Calu3 (cell line): ENCODE measurements at regions not wholly inside any gene's neighbourhood (a gene's known extent, or its start where the extent isn't known, plus 50 kb on each side); places are given as distances from the start of the nearest gene placed in this dataset.

Experiments
- BruUV-seq: library from RNA; stranded (reverse); fragments of 400-500 nt; replicated peaks from 2 replicates; lab custom pipeline; 2021; lab: Mats Ljungman, UMichigan
- CTCF ChIA-PET: fragments of 300-600 bp; sonication (Branson Sonifier 250); formaldehyde crosslinking; loops from one replicate; lab custom pipeline; 2022; ENCODE audit warnings: antibody characterized with exemption; lab: Charles Lee
- DNase-seq: peaks from one replicate; pipeline ENCODE4 v3.0.0; 2022
- H3K27ac Mint-ChIP-seq: one replicate; pipeline ENCODE4 v1.8.0; 2022; ENCODE audit warnings: mixed read lengths; ENCODE audit not compliant: unreplicated experiment
- H3K27me3 Mint-ChIP-seq: one replicate; pipeline ENCODE4 v1.8.0; 2022; ENCODE audit warnings: mixed read lengths; ENCODE audit not compliant: unreplicated experiment
- H3K36me3 Mint-ChIP-seq: one replicate; pipeline ENCODE4 v1.8.0; 2022; ENCODE audit warnings: mild to moderate bottlenecking, moderate library complexity, mixed read lengths; ENCODE audit not compliant: insufficient read depth, unreplicated experiment
- H3K4me1 Mint-ChIP-seq: one replicate; pipeline ENCODE4 v1.8.0; 2022; ENCODE audit warnings: mild to moderate bottlenecking, low read depth, mixed read lengths; ENCODE audit not compliant: unreplicated experiment
- H3K4me3 Mint-ChIP-seq: one replicate; pipeline ENCODE4 v1.8.0; 2022; ENCODE audit warnings: mild to moderate bottlenecking, low read depth, moderate library complexity, mixed read lengths; ENCODE audit not compliant: unreplicated experiment
- H3K9me3 Mint-ChIP-seq: one replicate; pipeline ENCODE4 v1.8.0; 2022; ENCODE audit warnings: low read depth, mixed read lengths; ENCODE audit not compliant: unreplicated experiment
- CTCF ChIP-seq: fragments of 200-600 bp; IDR thresholded peaks from one replicate; pipeline ENCODE4 v1.8.0; 2022; ENCODE audit warnings: antibody characterized with exemption; ENCODE audit not compliant: unreplicated experiment
- intact Hi-C: fragments of 100-400 bp; cut with micrococcal nuclease; formaldehyde crosslinking; loops from one replicate; pipeline ENCODE4 v1.10.0; 2022; ENCODE audit not compliant: unreplicated experiment

GRCh38 chr2:13806539-13806938 is 826.0 kb upstream of the LRATD1 start:
- no TSS peak for BruUV-seq
- no peaks in the 10 kb centered on the region for H3K27me3 Mint-ChIP-seq
- TF ChIP-seq CTCF = no peak

GRCh38 chr2:13813236-13813635 is 819.3 kb upstream of the LRATD1 start:
- BruUV-seq = no TSS peak
- Mint-ChIP-seq H3K27me3 (no peaks in the 10 kb centered on the region), H3K4me1 (no peaks in the 10 kb centered on the region), H3K9me3 (no peaks in the 10 kb centered on the region), H3K36me3 (no peaks in the 10 kb centered on the region), H3K27ac (no peak overlapping the region), H3K4me3 (no peak overlapping the region)
- CTCF ChIA-PET = no interaction called here
- intact Hi-C loops = loop anchor here (10.0 kb wide), 1 partner anchor 278 kb away; no protein-coding TSS in a partner anchor
- no peak for TF ChIP-seq CTCF
- peak; percentile 41 for DNase-seq

More at GRCh38 chr2:13806539-13806938, 826.0 kb upstream of the LRATD1 start:
- intact Hi-C loops = no loop called here
- Mint-ChIP-seq H3K9me3 (peaks cover 7% of the 10 kb centered on the region), H3K27ac (no peak overlapping the region), H3K4me3 (no peak overlapping the region), H3K4me1 (no peaks in the 10 kb centered on the region), H3K36me3 (no peaks in the 10 kb centered on the region)
- CTCF ChIA-PET = no interaction called here
- no peak for DNase-seq

GRCh38 chr2:13818002-13818401 is 814.5 kb upstream of the LRATD1 start:
- H3K4me1 Mint-ChIP-seq = no peaks in the 10 kb centered on the region
- H3K27ac Mint-ChIP-seq = no peak overlapping the region
- no peak overlapping the region for H3K4me3 Mint-ChIP-seq
- no peaks in the 10 kb centered on the region for H3K9me3 Mint-ChIP-seq
- no peak for TF ChIP-seq CTCF
- no peak for DNase-seq
- intact Hi-C loops = loop anchor here (10.0 kb wide), 1 partner anchor 283 kb away; no protein-coding TSS in a partner anchor
- no peaks in the 10 kb centered on the region for H3K36me3 Mint-ChIP-seq
- CTCF ChIA-PET = no interaction called here
- H3K27me3 Mint-ChIP-seq = no peaks in the 10 kb centered on the region
- BruUV-seq = no TSS peak

GRCh38 chr2:13819896-13820295 is 812.6 kb upstream of the LRATD1 start:
- TF ChIP-seq CTCF = no peak
- H3K27me3 Mint-ChIP-seq = no peaks in the 10 kb centered on the region
- peaks cover 3% of the 10 kb centered on the region for H3K9me3 Mint-ChIP-seq
- H3K4me1 Mint-ChIP-seq = no peaks in the 10 kb centered on the region
- BruUV-seq = no TSS peak
- no peak for DNase-seq
- CTCF ChIA-PET = no interaction called here
- H3K4me3 Mint-ChIP-seq = no peak overlapping the region
- no peak overlapping the region for H3K27ac Mint-ChIP-seq
- no peaks in the 10 kb centered on the region for H3K36me3 Mint-ChIP-seq
- intact Hi-C loops = loop anchor here (10.0 kb wide), 1 partner anchor 285 kb away; no protein-coding TSS in a partner anchor
